A673 (cell line): ENCODE measurements at regions not wholly inside any gene's neighbourhood (a gene's known extent, or its start where the extent isn't known, plus 50 kb on each side); places are given as distances from the start of the nearest gene placed in this dataset.

Experiments
- EZH2 ChIP-seq: fragments of 200-600 bp; sonication (generic); IDR thresholded peaks from 2 replicates; pipeline ENCODE4 v1.6.1; 2017; ENCODE audit warnings: borderline replicate concordance, low read depth, mild to moderate bottlenecking, mixed read lengths, antibody characterized with exemption, low read length; ENCODE audit not compliant: poor library complexity, severe bottlenecking
- TF ChIP-seq, protein P1 (sequence below): fragments of 300-800, 200-600 bp; sonication (generic); conservative IDR thresholded peaks from 2 replicates; pipeline ENCODE4 v1.5.1; 2017; ENCODE audit warnings: low read depth, mild to moderate bottlenecking, antibody characterized with exemption, low read length, moderate library complexity, mixed read lengths

DNA sequence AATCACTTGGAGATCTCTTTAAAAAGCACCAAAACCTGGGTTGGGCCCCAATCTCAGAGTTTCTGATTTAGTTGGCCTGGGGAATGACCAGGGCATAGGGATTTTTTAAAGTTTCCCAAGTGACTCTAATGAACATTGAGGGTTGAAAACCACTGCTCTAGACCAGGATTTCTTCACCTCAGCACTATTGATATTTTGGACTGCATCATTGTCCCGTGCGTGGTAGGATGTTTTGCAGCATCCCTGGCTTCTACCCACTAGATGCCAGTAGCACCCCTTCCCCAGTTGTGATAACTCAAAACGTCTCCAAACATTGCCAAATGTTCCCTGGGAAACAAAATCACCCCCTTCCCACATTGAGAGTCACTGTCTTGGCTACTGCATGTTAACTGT lies 61.8 kb downstream of the ATXN3L start:
- TF ChIP-seq, protein P1, sequence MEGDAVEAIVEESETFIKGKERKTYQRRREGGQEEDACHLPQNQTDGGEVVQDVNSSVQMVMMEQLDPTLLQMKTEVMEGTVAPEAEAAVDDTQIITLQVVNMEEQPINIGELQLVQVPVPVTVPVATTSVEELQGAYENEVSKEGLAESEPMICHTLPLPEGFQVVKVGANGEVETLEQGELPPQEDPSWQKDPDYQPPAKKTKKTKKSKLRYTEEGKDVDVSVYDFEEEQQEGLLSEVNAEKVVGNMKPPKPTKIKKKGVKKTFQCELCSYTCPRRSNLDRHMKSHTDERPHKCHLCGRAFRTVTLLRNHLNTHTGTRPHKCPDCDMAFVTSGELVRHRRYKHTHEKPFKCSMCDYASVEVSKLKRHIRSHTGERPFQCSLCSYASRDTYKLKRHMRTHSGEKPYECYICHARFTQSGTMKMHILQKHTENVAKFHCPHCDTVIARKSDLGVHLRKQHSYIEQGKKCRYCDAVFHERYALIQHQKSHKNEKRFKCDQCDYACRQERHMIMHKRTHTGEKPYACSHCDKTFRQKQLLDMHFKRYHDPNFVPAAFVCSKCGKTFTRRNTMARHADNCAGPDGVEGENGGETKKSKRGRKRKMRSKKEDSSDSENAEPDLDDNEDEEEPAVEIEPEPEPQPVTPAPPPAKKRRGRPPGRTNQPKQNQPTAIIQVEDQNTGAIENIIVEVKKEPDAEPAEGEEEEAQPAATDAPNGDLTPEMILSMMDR: no peak
- TF ChIP-seq EZH2: no peak
